ENCODE measurements at regions not wholly inside any gene's neighbourhood (a gene's known extent, or its start where the extent isn't known, plus 50 kb on each side); places are given as distances from the start of the nearest gene placed in this dataset.

DNA sequence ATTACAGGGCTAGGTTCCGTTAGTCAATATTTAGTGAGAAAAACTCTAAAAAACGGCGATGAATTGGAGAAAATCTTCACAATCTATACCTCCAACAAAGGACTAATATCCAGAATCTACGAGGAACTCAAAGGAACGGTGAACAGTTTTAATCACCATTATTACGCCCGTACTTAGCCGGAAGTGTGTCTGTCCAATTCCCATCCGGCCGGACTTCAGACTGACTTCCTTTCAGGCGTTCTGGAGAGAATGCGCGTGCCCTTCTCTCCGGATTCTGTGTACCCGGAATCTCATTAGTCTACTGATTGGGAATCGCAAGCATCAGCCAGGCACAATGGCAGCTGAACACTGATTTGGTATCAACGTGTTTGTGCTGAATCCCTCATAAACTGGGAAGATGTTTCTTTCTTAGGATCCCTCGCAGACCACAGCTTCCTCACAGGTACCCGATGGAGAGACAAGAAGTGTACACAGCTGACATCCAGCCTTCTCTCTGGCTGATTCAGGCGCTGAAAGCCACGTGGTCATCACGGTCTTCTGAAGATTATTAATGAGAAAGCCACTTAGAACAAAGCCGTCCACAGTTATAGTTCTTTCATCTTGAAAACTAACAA lies 239.9 kb downstream of the ZNF516 start:
- DNase-seq, result no peak

DNA sequence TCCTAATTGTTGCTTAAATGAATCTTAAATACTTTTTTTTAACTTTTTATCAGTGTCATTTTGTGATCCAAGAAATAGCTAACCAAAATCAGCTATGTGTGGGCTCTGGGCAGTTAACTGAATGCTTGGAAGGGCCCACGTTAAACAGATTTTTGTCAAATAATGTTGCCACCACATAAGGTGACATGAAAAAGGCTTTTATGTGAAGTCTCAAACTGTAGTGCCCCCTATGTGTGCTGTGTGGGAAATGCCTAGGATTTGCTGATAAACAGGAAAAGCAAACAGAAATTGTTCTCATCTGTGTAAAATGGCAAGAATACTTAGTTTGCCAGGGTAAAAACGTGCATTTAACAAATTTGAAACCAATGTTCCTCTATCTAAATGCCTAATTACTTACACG lies 242.2 kb downstream of the ZNF516 start:
- DNase-seq, result no peak

DNA sequence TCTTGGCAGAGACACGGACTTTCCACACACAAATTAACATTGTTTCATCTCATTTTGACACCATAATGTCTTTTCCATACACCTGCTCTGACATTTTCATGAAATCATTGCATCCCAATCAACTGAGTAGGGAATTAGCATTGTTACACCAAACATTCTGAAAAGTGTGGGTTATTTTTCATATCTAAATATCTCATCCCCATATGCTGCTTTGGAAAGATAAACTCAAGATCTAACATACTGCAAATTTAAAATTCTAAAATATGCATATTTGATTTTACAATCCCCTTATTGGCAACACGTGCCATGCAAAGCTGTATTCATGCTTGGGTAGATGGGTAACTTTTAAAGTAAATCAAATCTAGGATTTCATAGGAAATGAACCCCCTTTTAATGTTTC lies 242.9 kb downstream of the ZNF516 start:
- no peak for DNase-seq

DNA sequence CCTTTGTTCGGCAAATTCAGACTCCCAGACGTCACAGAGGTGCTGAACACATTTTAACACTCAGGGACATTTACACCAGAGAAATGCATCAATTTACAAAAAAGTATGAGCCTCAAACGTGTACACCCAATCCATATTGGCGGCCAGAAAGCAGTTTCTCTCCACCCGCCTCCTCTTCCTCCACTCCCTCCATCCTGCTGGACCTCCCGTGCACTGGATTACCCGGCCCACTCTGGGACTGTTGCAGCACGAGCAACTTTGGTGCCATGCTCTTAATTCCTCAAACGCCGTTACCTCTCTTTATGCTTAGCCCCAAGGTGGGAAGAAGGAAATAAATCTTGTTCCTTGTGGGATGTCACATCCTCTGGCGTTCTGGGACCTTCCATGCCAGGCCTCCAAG lies 243.4 kb downstream of the ZNF516 start:
- no peak for DNase-seq

DNA sequence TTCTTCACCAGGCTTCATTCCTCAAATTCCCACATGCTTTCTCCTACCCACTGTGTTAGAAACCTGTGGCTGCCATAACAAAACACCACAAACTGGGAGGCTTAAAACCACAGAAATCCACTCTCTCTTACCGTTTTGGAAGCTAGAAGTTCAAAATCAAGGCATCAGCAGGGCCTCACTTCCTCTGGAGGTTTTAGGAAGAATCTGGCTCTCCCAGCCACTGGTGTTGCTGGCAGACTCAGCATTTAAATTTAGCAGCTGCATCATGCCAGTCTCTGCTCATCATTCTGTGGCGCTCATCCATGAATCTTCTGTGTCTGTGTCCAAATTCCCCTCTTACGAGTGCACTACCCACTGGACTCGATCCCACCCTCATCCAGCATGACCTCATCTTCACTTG lies 248.5 kb downstream of the ZNF516 start:
- no peak for DNase-seq

DNA sequence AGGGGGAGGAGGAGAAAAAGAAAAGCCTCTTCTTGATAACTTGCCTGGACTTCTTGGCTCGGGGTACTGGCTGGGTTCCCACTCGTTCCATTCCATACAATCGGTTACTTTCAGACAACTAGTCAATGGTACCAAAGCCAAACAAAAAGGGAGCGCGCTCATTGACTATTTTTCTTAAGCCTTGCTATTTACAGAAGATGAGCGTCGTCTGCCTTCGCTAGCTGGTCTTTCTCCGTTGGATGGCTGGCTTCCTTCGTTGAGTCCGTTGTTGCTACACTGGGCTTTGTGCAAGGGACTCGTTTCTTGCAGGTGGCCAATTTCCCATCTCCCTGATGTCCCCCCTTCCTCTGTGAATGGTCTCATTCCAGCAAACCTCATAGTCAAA lies 260.4 kb downstream of the ZNF516 start:
- no peak for DNase-seq

DNA sequence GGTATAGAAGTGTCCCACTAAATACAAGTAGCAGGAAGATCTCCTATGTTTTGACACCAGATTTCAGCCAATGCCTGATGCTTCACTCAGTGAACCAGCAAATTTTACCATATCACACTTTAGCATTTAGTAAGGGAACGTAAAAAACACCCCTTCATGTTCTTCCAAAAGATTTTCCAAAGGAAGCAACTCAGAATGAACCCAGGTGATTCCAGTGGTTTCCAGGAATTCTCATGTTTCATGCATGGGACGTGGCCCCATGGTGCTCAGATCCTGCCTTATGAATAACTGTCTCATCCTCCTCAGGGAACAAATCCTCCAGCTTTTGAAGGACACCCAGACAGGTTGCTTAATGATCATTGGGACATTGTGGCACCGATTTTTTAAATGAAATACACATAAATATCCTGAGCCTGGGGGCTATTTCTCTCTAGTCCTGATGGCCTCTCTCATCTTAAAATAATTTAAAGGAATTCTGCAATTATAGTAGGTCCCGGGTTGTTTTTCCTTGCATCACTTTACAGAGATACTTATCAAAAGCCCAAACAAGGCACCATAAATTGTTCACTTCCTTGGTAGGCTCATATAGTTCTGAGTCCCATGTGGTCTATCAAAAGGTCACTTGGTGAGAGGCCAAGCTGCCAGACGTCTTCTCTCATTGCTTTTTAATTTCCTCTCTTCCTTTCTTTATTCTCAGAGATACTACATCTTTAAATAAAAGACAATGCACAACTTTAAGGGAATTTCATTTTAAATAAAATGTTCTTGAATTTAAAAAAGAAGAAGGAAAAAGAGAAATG lies 261.0 kb downstream of the ZNF516 start:
- no peak for DNase-seq

DNA sequence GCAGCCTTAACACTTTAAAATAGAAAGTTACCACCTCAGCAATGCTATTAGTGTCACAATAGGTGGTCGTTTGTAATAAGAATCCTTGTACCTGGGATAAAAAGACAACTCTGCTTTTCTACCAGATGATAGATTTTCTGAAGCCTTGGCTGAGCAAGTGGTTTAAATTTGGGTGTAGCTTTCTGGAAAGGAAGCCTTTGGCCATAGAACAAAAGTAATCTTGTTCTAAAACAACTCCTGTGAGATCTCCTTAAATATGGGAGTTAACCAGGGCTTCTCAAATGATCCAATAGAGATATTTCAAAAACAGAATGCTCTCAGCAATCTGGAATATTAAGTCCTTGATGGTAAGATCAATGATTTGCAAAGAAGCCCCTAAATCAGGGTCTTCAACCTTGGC lies 261.6 kb downstream of the ZNF516 start:
- DNase-seq, result no peak

DNA sequence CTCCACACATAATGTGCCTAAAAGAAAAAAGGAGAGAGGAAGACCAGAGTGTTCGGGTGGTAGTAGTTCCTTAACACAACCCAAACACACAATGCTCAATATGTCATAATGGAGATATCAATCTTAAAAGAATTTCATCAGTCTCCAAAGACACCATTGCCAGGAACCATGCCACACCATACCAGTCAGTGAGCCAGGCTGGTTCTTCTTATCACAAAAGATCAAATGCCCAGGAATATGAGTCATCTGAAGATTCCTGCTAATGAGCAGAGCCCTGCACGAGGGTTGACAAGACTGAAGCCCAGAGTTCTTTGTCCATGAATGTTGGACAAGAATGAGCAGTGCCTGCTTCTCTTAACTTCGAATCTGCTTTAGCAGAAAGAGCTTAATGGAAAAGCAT lies 262.3 kb downstream of the ZNF516 start:
- DNase-seq, result no peak

DNA sequence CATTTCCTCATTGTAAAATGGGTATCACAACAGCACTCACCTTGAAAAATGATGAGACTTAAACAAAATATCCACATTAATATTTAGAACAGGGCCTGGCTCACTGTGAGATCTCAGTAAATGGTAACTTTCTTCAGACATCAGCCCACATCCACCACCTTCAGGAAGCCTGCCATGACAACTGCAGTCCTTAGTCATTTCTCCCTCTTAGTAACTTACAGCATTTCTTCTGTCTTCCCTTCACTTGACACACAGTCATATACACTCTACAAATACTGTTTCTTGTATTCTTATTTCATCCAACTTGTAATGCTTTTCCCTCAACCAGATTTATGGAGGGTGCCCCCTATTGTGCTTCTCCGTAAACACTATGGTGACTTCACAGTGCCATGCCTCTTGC lies 263.0 kb downstream of the ZNF516 start:
- no peak for DNase-seq

DNA sequence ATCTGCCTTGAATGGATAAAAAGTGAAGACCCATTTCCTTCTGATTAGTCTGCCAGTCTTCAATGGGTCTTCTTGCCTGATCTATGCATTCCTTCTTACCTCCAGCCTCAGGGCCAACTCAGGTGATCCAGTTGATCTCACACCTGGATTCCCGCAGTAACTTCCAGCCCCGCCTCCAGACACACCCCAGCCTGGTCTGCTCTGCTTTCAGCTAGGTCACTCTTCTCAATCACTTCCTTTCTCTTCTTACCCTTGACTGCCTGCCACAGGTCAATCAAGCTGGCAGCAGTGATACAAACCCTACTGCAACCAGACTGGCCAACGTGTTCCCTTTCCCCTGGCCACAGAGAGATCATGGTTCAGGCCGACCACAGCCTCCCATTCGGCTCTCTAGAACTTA lies 263.6 kb downstream of the ZNF516 start:
- DNase-seq, result no peak

DNA sequence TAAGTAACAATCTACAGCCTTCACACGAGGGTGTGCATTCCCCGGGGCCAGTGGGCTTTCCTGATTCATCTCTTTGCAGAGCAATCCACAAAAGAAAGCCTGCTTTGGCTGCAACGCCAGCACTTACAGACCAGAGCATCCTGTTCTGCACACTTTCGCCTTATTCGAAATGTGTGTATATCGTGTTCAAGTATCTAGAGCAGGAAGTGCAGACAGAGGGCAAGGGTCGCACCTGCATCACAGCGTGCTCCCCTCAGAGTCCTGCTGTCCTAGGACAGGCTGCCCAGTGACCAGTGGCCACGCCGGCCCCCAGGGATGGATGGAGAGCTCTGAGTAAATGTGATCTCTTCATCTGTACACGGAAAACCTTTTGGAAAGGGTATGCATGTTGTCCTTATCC lies 264.3 kb downstream of the ZNF516 start:
- DNase-seq, result no peak

DNA sequence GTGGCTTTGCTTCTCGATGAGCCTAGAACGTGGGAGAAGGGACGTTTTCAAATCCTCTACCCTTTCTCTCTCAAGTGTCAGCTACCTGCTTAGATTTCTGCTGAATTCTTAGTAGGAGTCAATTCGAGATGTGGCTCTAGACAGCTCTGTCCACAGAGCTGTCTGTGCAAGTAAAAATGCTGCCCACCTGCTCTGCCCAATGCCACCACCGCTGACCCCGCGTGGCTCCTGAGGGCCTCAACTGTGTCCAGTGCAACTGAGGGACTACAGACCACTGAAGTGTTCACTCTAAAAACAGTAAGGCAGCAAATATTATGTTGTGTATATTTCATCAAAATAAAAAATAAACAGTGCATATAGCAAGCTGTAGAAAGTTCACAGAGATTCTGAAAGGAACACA lies 266.3 kb downstream of the ZNF516 start:
- no peak for DNase-seq

DNA sequence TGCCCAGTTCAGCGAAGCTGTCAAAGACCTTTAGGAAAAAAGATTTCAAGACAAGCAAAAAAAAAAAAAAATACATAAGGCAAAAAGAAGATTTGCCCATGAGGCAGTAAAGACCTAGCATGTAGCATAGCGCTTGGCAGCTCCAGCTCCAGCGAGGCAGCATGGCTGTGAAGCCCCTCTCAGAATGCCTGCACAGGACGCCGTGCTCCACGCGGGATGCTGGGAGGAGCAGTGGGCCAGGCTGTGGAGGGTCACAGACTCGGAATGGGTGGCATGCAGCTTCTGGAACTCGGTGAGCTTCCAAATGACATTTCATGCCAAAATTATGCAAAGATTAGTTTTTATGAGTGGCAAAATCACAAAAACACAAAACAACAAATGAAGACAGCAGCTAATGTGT lies 267.3 kb downstream of the ZNF516 start:
- no peak for DNase-seq

DNA sequence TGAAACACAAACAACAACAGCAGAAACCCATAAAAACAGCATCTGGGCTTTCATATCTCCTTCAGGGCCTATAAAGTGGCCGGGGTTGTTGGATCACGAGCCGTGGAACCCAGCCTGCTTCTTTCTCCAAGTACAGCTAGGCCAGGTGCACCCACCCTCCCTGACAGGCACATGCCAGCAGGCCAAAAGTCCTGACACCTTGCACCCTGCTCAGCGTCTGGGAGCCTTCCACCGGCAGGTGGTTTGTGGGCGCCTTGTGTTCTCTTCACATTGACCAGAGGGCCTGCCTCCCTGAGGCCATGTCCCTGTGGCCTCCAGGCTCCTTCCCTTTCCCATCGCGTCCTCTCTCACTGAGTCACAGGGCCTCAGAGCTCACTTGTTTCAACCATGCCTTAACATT lies 271.6 kb downstream of the ZNF516 start:
- DNase-seq, result no peak

DNA sequence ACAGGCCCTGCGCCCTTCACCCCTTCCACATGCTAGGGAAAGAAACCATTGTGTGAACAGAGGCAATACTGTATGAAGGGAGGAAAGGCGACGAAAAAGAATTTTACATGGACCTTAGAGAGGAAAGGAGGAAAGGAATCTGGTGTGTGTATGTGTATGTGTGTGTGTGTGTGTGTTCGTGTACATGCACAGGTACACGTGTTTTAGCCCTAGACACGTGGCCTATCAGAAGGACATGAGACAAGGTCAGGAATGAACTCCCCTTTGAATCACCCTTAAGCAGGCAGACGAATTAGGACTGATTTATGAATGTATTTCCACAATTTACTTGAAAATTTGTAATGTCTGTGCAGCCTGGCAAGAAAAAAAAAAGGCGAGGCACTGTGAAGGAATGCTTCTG lies 276.0 kb downstream of the ZNF516 start:
- no peak for DNase-seq

DNA sequence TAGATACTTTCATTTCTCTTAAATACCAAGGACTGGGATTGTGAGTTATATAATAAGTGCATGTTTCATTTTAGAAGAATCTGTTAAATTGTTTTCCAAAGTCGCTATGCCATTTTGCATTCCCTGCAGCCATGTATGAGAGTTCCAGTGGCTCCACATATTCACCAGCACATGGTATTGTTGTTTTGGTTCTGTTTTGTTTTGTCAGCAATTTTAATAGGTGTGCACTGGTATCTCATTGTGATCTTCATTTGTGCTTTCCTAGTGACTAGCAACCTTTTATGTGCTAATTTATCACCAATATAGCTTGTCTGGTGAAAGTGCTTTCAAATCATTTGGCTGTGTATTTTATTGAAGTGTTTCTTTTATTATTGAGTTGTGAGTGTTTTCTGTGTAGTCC lies 278.9 kb downstream of the ZNF516 start:
- no peak for DNase-seq

DNA sequence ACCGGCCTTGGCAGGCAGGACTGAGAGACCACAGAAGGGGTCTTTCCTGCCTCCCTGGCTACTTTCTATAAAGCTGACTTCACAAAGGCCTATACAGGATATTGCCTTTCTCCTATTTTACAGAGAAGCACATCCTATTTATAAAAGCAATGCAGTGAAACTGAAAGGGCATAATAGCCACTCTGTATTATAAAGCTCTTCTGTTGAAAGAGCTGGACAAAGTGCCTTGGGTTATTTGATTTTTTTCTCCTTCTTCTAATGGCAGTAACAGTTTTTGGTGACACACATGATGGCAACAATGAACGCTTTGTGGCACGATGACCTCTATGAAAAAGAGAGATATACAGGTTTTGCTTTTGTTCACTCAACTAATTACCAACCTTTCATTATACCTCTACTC lies 281.1 kb downstream of the ZNF516 start:
- no peak for DNase-seq

DNA sequence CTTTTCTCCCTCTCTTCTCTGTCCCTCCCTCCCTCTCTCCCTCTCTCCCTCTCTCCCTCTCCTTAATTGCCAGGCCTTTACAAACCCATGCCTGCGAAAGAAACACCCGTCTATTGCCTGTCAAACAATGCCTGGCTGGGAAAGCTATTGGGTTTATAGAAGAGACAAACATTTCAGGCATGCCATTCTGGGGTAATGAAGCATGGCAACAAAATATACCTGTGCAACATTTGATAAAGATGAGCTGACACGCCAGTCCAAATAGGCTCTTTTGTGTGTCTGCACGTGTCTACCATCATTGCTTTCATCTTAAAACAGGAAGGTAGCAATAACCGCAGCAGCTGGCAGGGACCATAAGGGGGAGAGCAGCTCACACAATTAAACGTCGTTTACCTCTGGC lies 282.1 kb downstream of the ZNF516 start:
- no peak for DNase-seq

DNA sequence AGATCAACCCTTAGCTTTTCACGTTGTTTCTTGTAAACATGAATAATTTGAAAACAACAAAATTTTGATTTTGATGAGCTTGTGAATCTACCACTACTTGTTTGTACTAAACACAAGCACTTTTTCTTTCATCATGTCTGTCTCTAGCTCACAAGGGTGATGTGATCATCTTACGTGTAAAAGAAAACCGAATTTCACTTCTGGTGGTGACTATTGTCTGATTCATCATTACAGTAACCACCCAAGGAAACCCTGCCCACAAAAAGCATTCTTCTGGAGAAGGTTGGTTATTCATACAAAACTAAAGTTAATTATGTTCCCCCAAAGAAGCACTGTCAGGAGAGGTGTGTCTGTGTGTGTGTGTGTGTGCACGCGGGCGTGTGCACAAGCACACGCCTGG lies 285.4 kb downstream of the ZNF516 start:
- no peak for DNase-seq

DNA sequence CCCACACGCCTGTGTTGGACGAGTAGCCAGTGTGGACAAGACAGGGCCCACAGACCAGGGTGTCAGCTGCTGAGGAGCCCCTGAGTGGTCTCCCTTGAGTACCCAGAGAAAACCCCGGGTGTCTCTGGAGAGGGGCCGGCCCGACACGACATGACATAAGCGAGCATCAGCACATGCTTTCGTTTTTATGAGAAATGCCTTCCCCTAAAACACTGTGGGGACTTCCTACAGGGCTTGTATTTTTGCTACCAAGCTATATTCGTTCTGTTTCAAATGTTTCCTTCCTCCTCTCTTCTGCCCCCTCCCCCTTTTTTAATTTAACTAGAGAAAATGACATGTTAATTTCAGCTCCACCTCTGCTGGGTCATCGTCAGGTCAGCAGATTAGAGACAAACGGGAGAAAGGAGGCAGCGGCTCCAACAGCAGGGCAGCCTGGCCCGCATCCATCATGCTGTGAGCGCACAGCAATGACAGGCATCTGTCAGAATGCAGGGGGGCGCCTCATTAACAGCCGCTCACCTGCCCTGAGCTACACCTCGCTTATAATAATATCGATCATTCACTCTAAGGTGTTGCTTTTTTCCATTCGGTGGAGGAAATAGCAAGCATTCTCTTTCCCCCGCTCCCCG lies 286.2 kb downstream of the ZNF516 start:
- DNase-seq, result no peak

DNA sequence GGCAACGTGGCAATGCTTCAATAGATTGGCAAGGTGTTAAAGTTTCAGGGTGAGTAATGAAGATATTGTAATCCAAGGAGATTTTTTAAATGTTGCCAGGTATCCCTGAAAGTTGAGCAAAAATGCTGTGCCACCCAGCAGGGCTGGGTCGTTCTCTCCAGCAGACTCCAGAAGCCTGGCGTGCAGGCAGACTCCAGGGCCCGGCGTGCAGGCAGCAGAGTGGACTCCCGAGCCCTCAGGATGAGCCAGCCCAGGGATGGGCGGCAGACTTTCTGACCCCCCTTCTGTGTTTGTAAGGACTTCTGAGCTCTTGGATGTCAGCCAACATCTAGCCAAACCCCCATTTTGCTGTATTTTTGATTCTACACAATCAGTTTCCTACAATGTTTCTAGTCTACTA lies 289.1 kb downstream of the ZNF516 start:
- no peak for DNase-seq

DNA sequence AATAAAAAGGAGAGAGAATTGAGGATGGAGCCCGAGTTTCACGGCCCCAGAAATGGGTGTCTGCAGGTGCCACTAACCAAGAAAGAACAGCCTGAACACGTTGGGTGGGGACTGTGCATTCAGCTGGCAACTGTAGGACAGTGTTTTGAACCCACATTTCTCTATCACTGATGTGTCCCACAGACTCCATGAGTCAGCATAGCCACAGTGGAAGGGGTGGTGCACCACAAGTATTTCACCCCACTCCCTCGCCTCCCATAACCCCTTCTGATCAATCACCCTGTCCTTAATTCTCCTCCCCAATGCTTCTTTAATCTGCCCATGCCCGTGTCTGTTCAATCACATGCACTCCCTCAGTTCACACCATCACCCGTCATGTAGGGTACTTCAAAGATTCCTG lies 291.5 kb downstream of the ZNF516 start:
- DNase-seq, result no peak

DNA sequence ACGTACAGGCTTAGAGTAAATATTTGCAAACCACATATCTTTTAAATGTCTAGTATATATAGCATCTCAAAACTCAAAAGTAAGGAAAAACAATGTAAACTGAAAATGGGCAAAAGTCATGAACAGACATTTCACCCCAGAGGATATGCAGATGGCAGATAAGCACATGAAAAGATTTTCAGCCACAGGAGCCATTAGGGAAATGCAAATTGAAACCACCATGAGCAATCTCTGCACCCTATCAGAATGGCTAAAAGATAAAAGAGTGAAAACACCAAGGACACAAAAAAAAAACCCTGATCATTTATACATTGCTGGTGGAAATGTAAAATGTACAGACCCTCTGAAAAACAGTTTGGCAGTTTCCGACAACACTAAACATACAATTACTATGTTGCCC lies 292.7 kb downstream of the ZNF516 start:
- no peak for DNase-seq
